Lung microvascular endothelial cell (primary cell): ENCODE measurements at regions not wholly inside any gene's neighbourhood (a gene's known extent, or its start where the extent isn't known, plus 50 kb on each side); places are given as distances from the start of the nearest gene placed in this dataset.
"Not testable (repeated sequence)": the region's sequence is repeated elsewhere in the genome, so short reads cannot be mapped to it uniquely, and the experiment has no call there.

Source experiments
- DNase-seq, 2 donors: peaks; one replicate each; pipeline versions ENCODE4 v3.0.0 to v3.0.0-alpha.2; 2010; ENCODE audit warnings: low read depth in 2 of 2

- DNase-seq: no peak
These were observed 421.3 kb downstream of the PREX1 start for GRCh38 chr20:48406498-48406897.

DNA sequence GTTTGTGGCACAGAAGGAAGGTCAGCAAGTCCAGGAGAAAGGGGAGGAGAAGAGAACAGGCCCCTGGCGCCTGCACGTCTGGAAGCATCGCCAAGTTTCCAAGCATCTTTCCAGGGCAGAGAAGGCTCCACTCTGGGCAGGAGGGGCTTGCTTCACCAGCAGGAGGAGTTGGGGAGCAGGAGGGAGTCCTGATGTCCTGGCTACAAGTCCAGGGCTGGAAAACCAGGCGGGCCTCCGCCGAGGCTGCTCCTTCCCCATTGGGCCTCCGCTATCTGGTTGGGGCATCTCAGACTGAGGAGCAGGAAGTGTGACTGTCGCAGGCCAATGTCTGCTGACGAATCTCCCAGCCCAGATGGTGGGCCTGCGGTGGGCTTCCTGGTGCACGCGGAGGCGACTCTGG is 421.9 kb downstream of the PREX1 start:
- no peak for DNase-seq

GRCh38 chr20:48404598-48404997 is 423.2 kb downstream of the PREX1 start:
- no peak for DNase-seq

DNA sequence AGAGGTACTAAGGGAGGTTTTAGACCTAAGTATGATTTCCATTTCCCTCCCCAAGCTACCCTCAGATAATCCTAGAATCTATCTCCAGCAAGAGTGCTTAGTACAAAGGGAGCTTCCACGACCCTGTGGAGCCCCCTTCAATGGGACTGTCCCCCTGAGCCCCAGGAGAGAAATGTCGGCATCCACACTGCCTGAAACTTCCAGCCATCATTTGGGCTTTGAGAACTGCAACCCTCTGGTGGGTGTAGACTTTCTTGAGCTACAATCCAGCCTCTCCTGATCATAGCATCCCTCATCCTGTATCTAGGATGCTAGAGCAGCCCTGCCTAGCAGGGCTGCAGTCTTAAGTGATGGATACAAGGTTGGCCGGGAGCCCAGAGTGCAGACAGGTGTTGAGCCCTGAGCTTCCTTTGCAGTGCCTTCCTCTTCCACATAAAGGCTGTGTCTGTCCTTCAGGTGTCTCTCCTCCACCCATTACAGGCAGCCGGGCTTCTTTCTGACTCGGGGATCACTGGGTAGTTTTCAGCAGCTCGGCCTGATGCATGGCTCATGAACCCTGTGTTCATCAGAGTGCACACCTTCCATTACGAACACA is 424.5 kb downstream of the PREX1 start:
- DNase-seq: no peak

DNA sequence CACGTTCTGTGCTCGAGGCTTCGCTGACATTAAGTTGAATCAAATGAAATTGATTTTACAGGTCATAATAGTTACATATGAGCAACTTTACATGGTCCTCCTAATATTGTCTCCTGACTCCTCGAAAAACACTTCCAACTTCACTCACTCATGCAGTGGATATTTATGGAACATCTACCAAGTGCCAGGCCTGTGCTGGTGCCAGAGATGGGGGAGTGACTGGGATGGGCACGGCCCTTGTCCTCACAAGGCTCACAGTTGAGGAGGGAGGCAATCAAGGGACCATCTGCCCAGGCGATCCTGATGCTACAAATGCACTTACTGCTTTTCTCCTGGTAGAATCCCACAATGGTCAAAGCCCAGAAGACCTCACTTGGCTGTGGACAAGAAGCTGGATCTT is 426.4 kb downstream of the PREX1 start:
- DNase-seq: no peak

GRCh38 chr20:48400009-48400408 is 427.8 kb downstream of the PREX1 start:
- DNase-seq: no peak

- DNase-seq: no peak
These were observed 429.0 kb downstream of the PREX1 start for GRCh38 chr20:48398506-48399449.

DNA sequence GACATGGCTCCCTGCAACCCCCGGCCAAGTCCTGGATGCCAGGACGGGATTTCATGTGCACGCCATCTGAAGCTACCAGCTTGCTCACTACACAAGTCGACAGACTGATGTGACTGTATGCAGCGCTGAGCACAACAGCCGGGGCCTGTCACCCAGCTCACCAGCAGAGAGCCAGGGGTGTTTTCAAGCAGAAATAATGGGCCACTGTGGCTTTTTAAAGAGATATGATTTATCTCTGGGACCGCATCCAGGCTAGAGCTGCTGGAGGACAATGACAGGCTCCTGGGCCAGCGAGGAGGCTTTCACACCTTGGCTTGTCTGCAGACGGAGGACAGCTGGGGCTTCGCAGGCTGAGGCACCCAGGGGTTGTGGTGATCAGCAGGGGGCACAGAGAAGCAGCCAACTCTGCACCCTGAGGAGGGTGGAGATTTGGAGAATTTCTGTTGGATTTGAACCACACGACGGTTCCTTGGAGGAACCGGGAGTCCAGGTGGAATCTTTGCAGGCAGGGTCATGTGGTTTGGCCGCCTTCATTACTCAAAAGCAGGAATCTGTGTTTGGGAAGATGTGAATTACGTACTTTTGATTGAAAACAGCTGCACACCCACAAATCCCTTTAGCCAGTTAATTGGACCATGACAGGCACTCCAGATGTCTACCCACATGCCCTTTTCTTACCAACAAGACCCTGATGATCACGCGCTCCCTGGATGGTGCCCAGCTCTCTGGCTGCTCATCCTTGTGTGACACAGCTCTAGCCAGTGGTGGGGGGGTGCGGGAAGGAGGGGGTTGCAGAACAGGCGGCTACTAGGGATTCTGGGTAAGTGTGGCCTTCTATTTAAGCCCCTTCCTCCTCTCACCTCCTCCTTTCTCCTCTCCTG is 430.6 kb downstream of the PREX1 start:
- DNase-seq: not testable (repeated sequence)

DNA sequence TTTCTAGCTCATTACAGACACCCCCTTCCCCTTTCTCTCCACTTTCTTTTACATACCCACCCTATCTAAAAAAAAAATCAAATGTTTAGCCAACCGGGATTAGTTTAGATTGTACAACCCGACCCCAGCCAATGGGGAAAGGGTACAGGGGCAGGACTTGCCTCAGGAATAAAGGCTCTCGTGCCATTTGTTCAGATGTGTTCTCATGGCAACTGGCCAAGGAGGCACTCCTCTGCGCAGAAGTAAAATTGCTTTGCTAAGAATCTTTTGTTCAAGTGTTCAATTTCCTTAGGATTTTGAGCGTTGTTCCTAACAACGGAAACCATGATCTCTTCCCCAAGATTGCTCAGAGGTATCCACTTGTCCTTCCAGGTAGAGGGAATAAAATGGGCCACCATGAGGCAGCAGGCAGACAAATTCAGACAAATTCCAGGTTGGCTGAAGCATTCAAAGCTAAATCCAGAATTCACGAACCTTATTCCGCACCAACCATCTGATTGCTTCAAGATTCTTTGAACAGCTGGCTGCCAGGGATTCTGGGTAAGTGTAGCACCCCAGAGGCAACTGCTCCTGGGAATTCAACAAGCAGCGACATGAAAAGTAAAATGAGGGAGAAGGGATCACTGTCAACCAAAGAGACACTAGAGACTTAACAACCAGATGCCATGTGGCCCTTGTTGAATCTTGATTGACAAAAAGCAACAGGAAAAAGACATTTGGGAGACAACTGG is 431.8 kb downstream of the PREX1 start:
- no peak for DNase-seq

- DNase-seq: no peak
These were observed 433.3 kb downstream of the PREX1 start for GRCh38 chr20:48394415-48395081.

GRCh38 chr20:48393737-48394314 is 434.0 kb downstream of the PREX1 start:
- DNase-seq: no peak

- no peak for DNase-seq
These were observed 434.5 kb downstream of the PREX1 start for GRCh38 chr20:48393311-48393685.

DNA sequence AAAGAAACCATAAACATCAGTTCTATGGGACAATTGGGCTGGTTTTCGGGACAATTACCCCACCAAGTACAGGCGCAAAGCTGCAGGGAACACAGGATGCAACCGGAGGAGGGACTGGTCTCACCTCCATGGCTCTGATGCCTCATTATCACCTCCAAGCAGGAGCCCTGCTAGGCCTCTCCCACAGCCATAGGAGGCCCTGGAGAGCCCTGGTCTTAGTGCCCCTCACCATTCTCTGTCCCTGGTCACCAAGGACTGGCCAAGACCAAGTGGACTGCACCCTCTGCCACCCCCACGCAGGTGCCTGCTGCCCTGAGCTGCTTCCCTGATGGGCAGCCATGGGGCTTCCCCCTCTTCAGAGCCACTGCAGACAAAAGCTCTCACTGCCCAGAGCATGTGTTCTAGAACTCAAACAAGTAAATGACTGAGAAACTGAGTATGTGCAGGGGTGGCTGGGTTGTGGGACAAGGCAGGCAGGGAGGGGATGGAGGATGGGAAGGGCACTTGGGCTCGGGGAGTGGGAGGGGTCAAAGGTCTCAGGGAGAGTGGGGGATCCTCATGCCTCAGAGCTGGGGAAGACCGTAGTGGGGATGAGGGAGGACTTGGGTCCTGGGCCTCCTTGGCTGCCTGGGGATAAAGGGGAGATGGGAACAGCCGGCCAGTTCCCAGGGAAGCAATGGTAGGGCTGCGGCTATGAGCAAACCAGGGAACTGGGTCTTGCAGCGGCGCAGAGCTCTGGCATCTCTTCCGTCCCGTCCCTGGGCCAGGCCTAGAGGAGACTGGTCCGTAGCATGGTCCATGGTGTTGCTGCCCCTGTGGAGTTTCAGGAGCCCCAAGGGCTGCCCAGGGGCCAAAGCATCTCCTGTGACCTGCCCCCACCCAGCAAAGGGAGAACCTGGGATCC is 435.1 kb downstream of the PREX1 start:
- DNase-seq: no peak

- DNase-seq: no peak
These were observed 436.8 kb downstream of the PREX1 start for GRCh38 chr20:48390981-48391380.

GRCh38 chr20:48387675-48388074 is 440.1 kb downstream of the PREX1 start:
- no peak for DNase-seq

- DNase-seq: no peak
These were observed 442.3 kb downstream of the PREX1 start for GRCh38 chr20:48385527-48385926.

DNA sequence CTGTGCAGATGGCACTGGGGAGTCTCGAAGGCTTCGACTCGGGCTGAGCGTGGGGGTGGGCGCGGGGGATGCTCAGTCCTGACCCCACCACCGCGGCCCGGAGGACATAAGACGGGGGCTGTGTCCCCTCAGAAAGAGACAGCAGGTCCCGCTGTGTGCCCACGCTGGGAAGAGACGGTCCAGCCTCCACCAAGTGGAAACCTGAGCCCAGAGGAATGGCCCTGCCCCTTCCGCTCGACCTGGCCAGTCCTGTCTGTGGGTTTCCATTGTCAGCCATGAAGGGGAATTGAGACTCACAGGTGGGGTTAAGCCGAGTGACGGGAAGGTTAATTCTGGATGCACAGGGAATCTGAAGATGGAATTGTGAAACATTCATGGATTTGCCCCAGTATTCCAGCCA is 442.7 kb downstream of the PREX1 start:
- DNase-seq: no peak

GRCh38 chr20:48384147-48384818 is 443.5 kb downstream of the PREX1 start:
- DNase-seq: no peak

DNA sequence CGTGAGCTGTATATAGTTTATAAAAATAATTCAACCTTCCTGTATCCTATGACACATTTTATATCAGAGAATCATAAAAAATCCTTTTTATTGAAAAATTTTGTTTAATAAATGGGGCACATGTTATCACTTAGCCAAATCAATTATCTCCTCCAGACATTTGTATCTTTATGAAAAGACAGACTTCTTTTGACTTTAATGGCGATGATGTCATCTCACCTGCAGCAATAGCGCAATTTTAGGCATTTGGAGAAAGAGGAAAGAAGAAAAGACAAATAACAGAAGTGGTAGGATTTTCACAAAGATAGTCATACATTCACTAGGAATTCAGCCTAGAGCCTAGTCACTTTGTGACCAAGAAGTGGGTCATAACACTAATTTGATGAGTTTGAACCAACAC is 444.5 kb downstream of the PREX1 start:
- no peak for DNase-seq
